ENCODE measurements at regions not wholly inside any gene's neighbourhood (a gene's known extent, or its start where the extent isn't known, plus 50 kb on each side); places are given as distances from the start of the nearest gene placed in this dataset.

- TF ChIP-seq, protein P1, sequence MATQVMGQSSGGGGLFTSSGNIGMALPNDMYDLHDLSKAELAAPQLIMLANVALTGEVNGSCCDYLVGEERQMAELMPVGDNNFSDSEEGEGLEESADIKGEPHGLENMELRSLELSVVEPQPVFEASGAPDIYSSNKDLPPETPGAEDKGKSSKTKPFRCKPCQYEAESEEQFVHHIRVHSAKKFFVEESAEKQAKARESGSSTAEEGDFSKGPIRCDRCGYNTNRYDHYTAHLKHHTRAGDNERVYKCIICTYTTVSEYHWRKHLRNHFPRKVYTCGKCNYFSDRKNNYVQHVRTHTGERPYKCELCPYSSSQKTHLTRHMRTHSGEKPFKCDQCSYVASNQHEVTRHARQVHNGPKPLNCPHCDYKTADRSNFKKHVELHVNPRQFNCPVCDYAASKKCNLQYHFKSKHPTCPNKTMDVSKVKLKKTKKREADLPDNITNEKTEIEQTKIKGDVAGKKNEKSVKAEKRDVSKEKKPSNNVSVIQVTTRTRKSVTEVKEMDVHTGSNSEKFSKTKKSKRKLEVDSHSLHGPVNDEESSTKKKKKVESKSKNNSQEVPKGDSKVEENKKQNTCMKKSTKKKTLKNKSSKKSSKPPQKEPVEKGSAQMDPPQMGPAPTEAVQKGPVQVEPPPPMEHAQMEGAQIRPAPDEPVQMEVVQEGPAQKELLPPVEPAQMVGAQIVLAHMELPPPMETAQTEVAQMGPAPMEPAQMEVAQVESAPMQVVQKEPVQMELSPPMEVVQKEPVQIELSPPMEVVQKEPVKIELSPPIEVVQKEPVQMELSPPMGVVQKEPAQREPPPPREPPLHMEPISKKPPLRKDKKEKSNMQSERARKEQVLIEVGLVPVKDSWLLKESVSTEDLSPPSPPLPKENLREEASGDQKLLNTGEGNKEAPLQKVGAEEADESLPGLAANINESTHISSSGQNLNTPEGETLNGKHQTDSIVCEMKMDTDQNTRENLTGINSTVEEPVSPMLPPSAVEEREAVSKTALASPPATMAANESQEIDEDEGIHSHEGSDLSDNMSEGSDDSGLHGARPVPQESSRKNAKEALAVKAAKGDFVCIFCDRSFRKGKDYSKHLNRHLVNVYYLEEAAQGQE (IDR thresholded peaks at IDR 0.05; ENCODE audit: insufficient read depth in 1 of 2, low read depth in 2 of 2, low read length in 2 of 2), result no peak
- TF ChIP-seq POLR2AphosphoS5 (IDR thresholded peaks at IDR 0.05; ENCODE audit: low read depth, low read length) (no peak), SIN3A (IDR thresholded peaks at IDR 0.05; ENCODE audit: borderline replicate concordance, insufficient read depth, low read length) (no peak), TAF1 (IDR thresholded peaks at IDR 0.05; ENCODE audit: borderline replicate concordance, insufficient read depth, low read length) (no peak)
Measured at GRCh38 chr12:13359636-13360035, 163.1 kb downstream of the EMP1 start.

All from PFSK-1 (cell line).